Adrenal gland (tissue), 5 donors: ENCODE measurements at regions not wholly inside any gene's neighbourhood (a gene's known extent, or its start where the extent isn't known, plus 50 kb on each side); places are given as distances from the start of the nearest gene placed in this dataset.

ENCODE experiments used
- POLR2A ChIP-seq, 2 donors: fragments of 450-650 bp; IDR thresholded peaks; one replicate each; pipeline ENCODE4 v1.6.1; 2017; ENCODE audit warnings: antibody characterized with exemption in 2 of 2, mild to moderate bottlenecking in 2 of 2, moderate library complexity in 1 of 2
- TF ChIP-seq, protein P1 (sequence below), 6 experiments: fragments of 450-650 bp in 4 of 6; fragments of 200-600 bp in 2 of 6; sonication (generic) in 1 of 6; IDR thresholded peaks; 1 replicate in 5 of 6; 2 replicates in 1 of 6; pipeline versions ENCODE4 v1.5.1 to v1.8.0; 2016 to 2021; ENCODE audit warnings: antibody characterized with exemption in 6 of 6, mild to moderate bottlenecking in 2 of 6, moderate library complexity in 1 of 6
- donor health status: DM: no; HTN: no; CAD: no.

GRCh38 chr16:86281421-86281820 is 228.9 kb upstream of the FOXF1 start:
- TF ChIP-seq, protein P1, sequence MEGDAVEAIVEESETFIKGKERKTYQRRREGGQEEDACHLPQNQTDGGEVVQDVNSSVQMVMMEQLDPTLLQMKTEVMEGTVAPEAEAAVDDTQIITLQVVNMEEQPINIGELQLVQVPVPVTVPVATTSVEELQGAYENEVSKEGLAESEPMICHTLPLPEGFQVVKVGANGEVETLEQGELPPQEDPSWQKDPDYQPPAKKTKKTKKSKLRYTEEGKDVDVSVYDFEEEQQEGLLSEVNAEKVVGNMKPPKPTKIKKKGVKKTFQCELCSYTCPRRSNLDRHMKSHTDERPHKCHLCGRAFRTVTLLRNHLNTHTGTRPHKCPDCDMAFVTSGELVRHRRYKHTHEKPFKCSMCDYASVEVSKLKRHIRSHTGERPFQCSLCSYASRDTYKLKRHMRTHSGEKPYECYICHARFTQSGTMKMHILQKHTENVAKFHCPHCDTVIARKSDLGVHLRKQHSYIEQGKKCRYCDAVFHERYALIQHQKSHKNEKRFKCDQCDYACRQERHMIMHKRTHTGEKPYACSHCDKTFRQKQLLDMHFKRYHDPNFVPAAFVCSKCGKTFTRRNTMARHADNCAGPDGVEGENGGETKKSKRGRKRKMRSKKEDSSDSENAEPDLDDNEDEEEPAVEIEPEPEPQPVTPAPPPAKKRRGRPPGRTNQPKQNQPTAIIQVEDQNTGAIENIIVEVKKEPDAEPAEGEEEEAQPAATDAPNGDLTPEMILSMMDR (IDR thresholded peaks at IDR 0.05) = no peak
- no peak for TF ChIP-seq POLR2A (IDR thresholded peaks at IDR 0.05)
